RCC 7860 (cell line): ENCODE measurements at regions not wholly inside any gene's neighbourhood (a gene's known extent, or its start where the extent isn't known, plus 50 kb on each side); places are given as distances from the start of the nearest gene placed in this dataset.
A peak's percentile ranks its signal among the peaks of the same experiment; 100 is the strongest.

Experiments used
- DNase-seq: peaks from one replicate; pipeline ENCODE4 v3.0.0-alpha.2; 2015; ENCODE audit warnings: low spot score
- FAIRE-seq: peaks from 2 replicates; lab custom pipeline; 2012; peaks lifted over from hg19 to GRCh38; lab: Jason Lieb, UNC

DNA sequence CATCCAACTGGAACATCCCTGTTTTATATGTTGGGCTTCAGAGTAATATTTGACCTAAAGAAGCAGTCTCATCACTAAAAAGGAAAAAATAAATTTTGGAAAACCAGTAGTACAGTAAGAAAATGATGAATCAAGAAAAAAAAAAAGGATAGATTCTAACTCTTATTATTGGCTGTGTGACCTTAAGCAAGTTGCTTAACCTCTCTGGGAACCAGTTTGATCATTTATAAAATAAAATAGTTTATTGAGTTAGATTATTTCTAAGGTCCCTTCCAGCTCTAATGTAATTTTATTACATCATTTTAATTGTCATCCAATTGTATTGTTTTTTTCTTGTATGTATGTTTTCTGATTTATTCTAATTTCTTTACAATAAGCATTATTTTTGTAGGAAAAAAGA, 127.0 kb downstream of the PRELID2 start:
- no peak for DNase-seq
- FAIRE-seq, result no peak

- FAIRE-seq (no peak), DNase-seq (no peak)
Measured at GRCh38 chr5:145704724-145705123, 130.4 kb downstream of the PRELID2 start.

DNA sequence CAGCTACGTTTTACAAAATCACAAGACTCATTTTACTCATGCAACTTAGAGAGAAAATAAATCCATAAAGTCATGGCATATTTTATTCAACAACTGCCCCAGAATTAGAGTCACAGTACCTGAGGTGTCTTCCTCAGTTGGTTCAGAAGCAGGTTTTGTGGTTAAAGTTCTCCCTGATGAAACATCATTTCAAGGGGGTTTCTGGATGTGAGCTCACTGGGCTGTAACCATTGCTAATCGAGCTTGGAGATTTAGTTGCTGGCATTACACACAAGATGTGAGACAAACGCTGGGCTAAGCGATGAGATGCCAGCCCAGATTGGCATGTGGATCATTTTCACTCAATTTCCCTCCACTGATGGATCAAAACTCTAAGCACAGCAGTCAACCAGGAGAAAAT, 131.3 kb downstream of the PRELID2 start:
- no peak for DNase-seq

GRCh38 chr5:145701404-145701803, 133.7 kb downstream of the PRELID2 start:
- FAIRE-seq (no peak), DNase-seq (no peak)

More for the DNA sequence above, 131.3 kb downstream of the PRELID2 start:
- FAIRE-seq, result no peak

GRCh38 chr5:145699846-145700245, 135.3 kb downstream of the PRELID2 start:
- no peak for DNase-seq
- FAIRE-seq, result no peak

GRCh38 chr5:145697251-145697990, 137.7 kb downstream of the PRELID2 start:
- DNase-seq, result peak; percentile 24
- FAIRE-seq, result no peak

DNA sequence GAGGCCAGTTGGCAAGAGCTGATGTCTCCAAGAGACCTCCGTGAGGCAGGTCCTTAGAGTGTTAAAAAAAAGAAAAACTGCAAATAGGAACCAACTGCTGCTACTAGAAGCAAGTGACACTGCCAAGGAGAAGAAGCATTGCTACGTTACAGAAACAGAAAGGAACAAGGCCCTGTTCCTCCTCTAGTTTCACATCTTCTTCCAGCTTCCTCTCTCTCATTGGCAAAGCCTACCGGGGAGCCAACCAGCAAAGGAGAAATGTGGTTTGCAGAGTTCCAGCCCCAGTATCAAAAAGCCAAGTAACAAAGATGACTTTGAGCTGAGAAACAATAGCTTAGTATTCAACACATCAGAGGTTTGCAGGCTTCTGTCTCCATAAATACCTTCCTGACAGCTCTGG, 145.9 kb downstream of the PRELID2 start:
- DNase-seq (no peak), FAIRE-seq (no peak)

- FAIRE-seq, result no peak
- no peak for DNase-seq
Measured at GRCh38 chr5:145687943-145688342, 147.2 kb downstream of the PRELID2 start.

- FAIRE-seq, result no peak
- DNase-seq, result no peak
Measured at GRCh38 chr5:145685417-145685816, 149.7 kb downstream of the PRELID2 start.

- FAIRE-seq (no peak), DNase-seq (no peak)
Measured at GRCh38 chr5:145683431-145683830, 151.7 kb downstream of the PRELID2 start.

- no peak for DNase-seq
- no peak for FAIRE-seq
Measured at GRCh38 chr5:145682197-145682899, 152.8 kb downstream of the PRELID2 start.

DNA sequence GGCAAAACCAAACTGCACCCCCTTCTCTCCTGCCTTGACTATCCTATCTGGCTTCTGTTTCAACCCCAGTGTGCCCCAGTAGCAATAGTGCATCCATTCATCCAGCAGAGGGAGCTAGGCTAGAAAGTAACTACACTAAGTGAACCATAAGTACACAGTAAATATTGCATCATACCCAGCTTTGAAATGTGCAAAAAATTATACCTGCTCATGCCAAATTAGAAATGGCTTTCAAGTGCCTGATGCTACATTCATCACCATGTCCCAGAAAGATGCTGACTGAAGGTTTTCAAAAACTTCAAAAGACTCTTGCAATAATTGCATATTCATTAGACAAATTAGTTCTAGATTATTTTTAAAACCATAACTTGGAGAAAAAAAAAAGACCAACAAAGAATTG, 153.5 kb downstream of the PRELID2 start:
- FAIRE-seq (peak; percentile 49), DNase-seq (peak; percentile 68)

- FAIRE-seq (no peak), DNase-seq (no peak)
Measured at GRCh38 chr5:145681216-145681615, 153.9 kb downstream of the PRELID2 start.

DNA sequence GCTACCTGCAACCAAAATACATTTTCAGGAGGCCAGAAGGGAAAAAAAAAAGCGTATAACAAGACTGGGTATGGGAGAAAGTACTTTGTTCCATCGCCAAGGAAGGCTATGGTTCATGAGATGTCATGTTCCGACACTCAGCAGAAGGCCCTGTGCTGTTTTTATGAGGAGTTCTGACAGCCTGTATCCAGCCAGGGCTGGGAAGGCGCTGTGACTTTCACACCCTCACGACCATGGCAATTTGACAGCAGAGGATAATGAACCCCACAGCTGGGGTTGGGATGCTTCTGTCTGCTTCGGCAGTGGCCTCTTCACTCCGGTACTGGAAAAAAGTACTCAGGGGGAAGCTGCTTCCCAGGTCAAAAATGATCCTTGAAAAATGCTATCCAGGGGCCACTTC, 154.4 kb downstream of the PRELID2 start:
- no peak for FAIRE-seq
- DNase-seq, result no peak

GRCh38 chr5:145680169-145680568, 155.0 kb downstream of the PRELID2 start:
- FAIRE-seq (no peak), DNase-seq (no peak)

DNA sequence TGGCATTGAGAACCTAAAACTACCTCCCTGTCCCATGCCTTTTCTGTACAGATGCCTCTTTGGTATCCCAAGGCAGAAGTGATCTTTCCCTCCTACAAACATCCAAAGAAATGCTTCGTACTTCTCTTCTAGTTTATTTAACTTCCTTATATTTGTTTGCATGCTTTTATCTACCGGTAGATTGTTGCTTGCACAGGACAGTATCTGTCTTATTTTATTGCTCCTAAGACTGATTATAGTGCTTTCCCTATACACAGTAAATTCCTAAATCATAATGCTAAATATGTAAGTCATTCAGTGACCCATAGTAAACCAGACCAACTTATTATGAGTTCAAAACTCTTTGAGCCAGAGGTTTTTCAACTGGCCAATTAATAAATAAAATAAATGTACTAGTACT, 156.9 kb downstream of the PRELID2 start:
- FAIRE-seq (no peak), DNase-seq (no peak)

DNA sequence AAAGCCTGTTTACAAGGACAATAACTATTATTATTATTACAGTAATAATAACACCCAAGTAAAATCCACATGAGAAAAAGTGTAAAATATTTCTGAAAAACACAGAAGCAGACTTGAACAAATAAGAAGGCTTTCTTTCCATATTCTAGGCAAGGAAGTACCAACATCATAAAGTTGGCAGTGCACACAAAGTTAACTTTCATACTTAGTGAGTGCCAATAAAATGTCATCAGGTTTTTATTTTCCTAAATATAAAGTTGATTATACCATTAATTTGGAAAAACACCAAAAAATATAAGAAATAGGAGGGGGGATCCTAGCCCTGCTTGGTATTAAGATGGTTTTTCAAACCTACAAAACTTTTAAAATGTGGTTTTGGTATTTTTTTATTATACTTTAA, 161.4 kb downstream of the PRELID2 start:
- no peak for FAIRE-seq
- no peak for DNase-seq

GRCh38 chr5:145668714-145669113, 166.4 kb downstream of the PRELID2 start:
- no peak for FAIRE-seq

DNA sequence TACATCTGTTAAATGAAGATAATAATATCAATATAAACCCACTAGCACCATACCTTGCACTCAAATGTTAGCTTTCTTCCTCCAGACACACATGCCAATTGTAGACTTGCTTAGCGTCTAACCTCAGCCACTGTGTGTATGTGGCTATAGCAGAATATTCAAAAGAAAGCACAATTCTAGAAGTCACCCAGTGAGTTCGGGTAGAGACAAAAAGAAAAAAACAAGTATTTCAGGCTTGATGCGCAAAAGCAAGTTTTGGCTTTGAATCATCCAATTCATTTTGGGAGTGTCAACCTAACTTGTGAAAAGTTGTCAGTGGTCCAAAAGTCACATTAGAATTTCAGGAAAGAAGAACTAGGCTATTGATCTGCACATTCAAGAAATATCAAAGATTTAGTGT, 167.4 kb downstream of the PRELID2 start:
- FAIRE-seq (no peak), DNase-seq (no peak)

More at GRCh38 chr5:145668714-145669113, 166.4 kb downstream of the PRELID2 start:
- no peak for DNase-seq

- FAIRE-seq, result no peak
Measured at GRCh38 chr5:145666591-145666990, 168.6 kb downstream of the PRELID2 start.

DNA sequence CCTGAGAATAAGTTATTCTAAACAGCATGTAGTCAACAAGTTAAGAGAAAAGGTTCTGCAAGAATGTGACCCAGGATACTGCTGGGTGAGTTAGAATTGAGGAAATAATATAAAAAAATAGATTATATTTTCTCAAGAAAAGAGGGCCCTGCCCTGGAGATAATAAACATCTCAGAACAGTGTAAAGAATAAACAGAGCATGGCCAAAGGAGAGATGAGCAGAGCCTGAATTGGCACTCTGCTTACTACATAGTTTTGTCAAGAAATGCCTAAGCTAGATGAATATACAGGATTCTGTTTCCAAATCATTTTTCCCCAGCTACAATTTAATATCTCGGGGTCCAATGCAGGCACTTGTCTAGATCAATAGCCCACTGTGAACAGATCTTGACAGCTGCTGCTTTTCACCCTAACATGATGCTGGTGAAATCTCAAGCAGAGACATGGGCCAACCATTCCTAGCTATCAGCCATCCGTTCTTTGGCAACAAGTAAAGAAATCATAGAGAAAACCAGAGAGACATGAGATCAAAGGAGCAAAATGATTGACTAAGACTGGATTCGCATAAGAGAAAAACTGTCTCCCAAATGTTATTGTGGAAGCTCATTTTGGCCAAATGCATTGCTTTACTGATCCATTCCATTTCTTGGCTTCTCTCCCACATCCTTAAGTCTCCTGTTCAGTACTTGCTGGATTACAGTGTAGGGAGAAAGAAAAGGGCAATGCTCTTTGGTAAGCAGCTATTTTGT, 173.2 kb downstream of the PRELID2 start:
- no peak for DNase-seq
- FAIRE-seq, result no peak

More at GRCh38 chr5:145666591-145666990, 168.6 kb downstream of the PRELID2 start:
- no peak for DNase-seq
